ENCODE measurements at regions not wholly inside any gene's neighbourhood (a gene's known extent, or its start where the extent isn't known, plus 50 kb on each side); places are given as distances from the start of the nearest gene placed in this dataset.

- Histone ChIP-seq H3K4me2 (ENCODE audit: low read length) (no peak overlapping the region), H3K4me3 (ENCODE audit: low read depth, low read length) (no peak overlapping the region), H2AFZ (no peak overlapping the region), H3K4me1 (no peaks in the 10 kb centered on the region), H3K36me3 (ENCODE audit: control insufficient read depth, insufficient read depth, low read length) (no peaks in the 10 kb centered on the region), H3K27me3 (ENCODE audit: control insufficient read depth, insufficient read depth, low read length) (no peaks in the 10 kb centered on the region), H3K9me3 (ENCODE audit: control insufficient read depth, low read length) (no peaks in the 10 kb centered on the region), H3K79me2 (no peaks in the 10 kb centered on the region), H3K9ac (no peak overlapping the region), H3K27ac (no peak overlapping the region)
- no peak for TF ChIP-seq CTCF (IDR thresholded peaks at IDR 0.05)
Observed at GRCh38 chr4:159506801-159507517, 404.1 kb downstream of the RAPGEF2 start.

- H3K9me3 ChIP-seq (ENCODE audit: control insufficient read depth, low read length) = no peaks in the 10 kb centered on the region
- no peaks in the 10 kb centered on the region for H3K79me2 ChIP-seq
- no peak overlapping the region for H2AFZ ChIP-seq
- no peaks in the 10 kb centered on the region for H3K36me3 ChIP-seq (ENCODE audit: control insufficient read depth, insufficient read depth, low read length)
- H3K27me3 ChIP-seq (ENCODE audit: control insufficient read depth, insufficient read depth, low read length) = no peaks in the 10 kb centered on the region
- H3K4me1 ChIP-seq = no peaks in the 10 kb centered on the region
- no peak overlapping the region for H3K4me3 ChIP-seq (ENCODE audit: low read depth, low read length)
- no peak overlapping the region for H3K4me2 ChIP-seq (ENCODE audit: low read length)
- TF ChIP-seq CTCF (IDR thresholded peaks at IDR 0.05) = no peak
- no peak overlapping the region for H3K9ac ChIP-seq
- H3K27ac ChIP-seq = no peak overlapping the region
Observed at GRCh38 chr4:159508917-159509500, 406.1 kb downstream of the RAPGEF2 start.

DNA sequence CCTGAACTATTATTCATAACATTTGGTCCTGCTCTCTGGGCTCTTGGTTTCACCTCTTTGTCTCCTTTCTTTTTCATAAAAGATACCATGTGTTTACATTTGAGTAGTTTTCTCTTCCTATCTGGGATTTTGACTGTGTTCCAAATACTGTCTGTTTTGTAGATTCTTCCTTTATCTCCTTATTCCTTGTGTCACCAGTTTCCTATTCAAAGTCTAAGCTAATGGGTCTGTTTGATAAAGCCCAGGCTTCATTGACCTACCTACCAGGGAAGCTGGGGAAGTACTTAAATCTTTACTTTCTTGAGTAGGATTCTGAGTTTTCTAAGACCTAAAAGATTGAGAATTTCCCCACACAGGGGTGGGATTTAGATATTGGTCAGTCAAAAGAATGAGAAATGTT is 409.5 kb downstream of the RAPGEF2 start:
- no peak for TF ChIP-seq CTCF (IDR thresholded peaks at IDR 0.05)
- Histone ChIP-seq H3K4me1 (no peaks in the 10 kb centered on the region), H3K79me2 (no peaks in the 10 kb centered on the region)

GRCh38 chr4:159515314-159516025 is 412.6 kb downstream of the RAPGEF2 start:
- Histone ChIP-seq H3K27me3 (ENCODE audit: control insufficient read depth, insufficient read depth, low read length) (no peaks in the 10 kb centered on the region), H3K27ac (no peak overlapping the region), H3K4me2 (ENCODE audit: low read length) (no peak overlapping the region), H2AFZ (no peak overlapping the region), H3K4me3 (ENCODE audit: low read depth, low read length) (no peak overlapping the region), H3K4me1 (no peaks in the 10 kb centered on the region), H3K9ac (no peak overlapping the region), H3K36me3 (ENCODE audit: control insufficient read depth, insufficient read depth, low read length) (no peaks in the 10 kb centered on the region), H3K9me3 (ENCODE audit: control insufficient read depth, low read length) (no peaks in the 10 kb centered on the region), H3K79me2 (no peaks in the 10 kb centered on the region)
- TF ChIP-seq CTCF (IDR thresholded peaks at IDR 0.05) = no peak

More for the DNA sequence above, 409.5 kb downstream of the RAPGEF2 start:
- Histone ChIP-seq H2AFZ (no peak overlapping the region), H3K36me3 (ENCODE audit: control insufficient read depth, insufficient read depth, low read length) (no peaks in the 10 kb centered on the region), H3K27ac (no peak overlapping the region), H3K9ac (no peak overlapping the region), H3K4me2 (ENCODE audit: low read length) (no peak overlapping the region), H3K9me3 (ENCODE audit: control insufficient read depth, low read length) (no peaks in the 10 kb centered on the region), H3K27me3 (ENCODE audit: control insufficient read depth, insufficient read depth, low read length) (no peaks in the 10 kb centered on the region), H3K4me3 (ENCODE audit: low read depth, low read length) (no peak overlapping the region)

Data from parathyroid adenoma (tissue), 2 donors.